ENCODE measurements at regions not wholly inside any gene's neighbourhood (a gene's known extent, or its start where the extent isn't known, plus 50 kb on each side); places are given as distances from the start of the nearest gene placed in this dataset.

DNA sequence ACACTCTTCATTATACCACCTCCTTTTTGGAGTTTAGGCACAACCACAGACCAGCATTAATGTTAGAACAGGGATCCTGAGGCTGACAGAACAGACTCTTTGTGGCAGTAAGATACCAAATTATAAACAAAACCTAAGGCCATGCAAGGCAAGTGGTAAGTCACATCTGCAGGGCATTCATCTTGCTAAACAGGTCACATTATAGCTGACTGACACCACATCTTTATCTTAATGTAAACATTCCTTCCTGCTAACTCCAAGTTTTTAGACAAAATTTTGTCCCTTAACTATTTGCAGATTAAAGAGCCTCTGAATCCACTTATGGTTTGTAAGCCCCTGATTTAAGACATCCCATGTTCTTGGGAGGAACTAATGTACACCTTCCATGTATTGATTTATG, 500.6 kb downstream of the PYDC2 start:
- H3K4me3 ChIP-seq (ENCODE audit: low read length): no peak overlapping the region
- H3K27ac Mint-ChIP-seq: no peak overlapping the region
- H3K36me3 ChIP-seq (ENCODE audit: control insufficient read depth in 2 of 3, insufficient read depth in 3 of 3, low read length in 3 of 3): no peaks in the 10 kb centered on the region
- no peak overlapping the region for H3K4me3 Mint-ChIP-seq
- no peaks in the 10 kb centered on the region for H3K27me3 ChIP-seq (ENCODE audit: control insufficient read depth in 2 of 2, insufficient read depth in 2 of 2, low read length in 2 of 2)
- peaks cover 0 to 6% (median 2%) of the 10 kb centered on the region in 11 donors for H3K9me3 Mint-ChIP-seq
- peaks cover 0 to 1% (median 0%) of the 10 kb centered on the region in 7 donors for H3K4me1 Mint-ChIP-seq
- H3K36me3 Mint-ChIP-seq: no peaks in the 10 kb centered on the region
- H3K9me3 ChIP-seq (ENCODE audit: control insufficient read depth in 2 of 3, low read length in 3 of 3): no peaks in the 10 kb centered on the region
- CTCF ChIA-PET: no interaction called here
- H3K4me1 ChIP-seq (ENCODE audit: control insufficient read depth in 2 of 2, insufficient read depth in 2 of 2, low read length in 2 of 2): no peaks in the 10 kb centered on the region
- ATAC-seq (no peak), DNase-seq (no peak)
- no peak overlapping the region for H3K27ac ChIP-seq (ENCODE audit: low read depth, low read length)
- H3K27me3 Mint-ChIP-seq: no peaks in the 10 kb centered on the region
- intact Hi-C loops (cut with micrococcal nuclease): no loop called here
- POLR2A ChIA-PET: no interaction called here

DNA sequence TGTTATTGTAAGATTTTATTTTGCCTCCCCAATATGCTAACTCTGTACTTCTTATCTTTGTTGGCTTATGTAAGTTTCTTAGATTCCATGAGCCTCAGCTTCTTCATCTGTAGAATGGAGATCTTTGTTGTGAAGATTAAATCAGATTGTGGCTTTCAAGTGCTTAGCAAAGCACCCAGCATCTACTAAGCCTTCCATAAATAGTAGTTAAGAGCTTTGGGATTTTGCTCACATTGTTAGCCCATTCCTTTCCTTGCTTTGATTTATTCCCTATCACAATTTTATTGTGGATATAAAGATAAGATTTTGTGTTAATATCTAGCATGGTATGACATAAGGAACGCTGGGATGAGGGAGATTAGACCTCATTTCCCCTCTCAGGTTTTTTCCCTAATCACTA, 501.4 kb downstream of the PYDC2 start:
- H3K4me1 Mint-ChIP-seq: peaks cover 0 to 1% (median 0%) of the 10 kb centered on the region in 7 donors
- no peaks in the 10 kb centered on the region for H3K4me1 ChIP-seq (ENCODE audit: control insufficient read depth in 2 of 2, insufficient read depth in 2 of 2, low read length in 2 of 2)
- POLR2A ChIA-PET: no interaction called here

DNA sequence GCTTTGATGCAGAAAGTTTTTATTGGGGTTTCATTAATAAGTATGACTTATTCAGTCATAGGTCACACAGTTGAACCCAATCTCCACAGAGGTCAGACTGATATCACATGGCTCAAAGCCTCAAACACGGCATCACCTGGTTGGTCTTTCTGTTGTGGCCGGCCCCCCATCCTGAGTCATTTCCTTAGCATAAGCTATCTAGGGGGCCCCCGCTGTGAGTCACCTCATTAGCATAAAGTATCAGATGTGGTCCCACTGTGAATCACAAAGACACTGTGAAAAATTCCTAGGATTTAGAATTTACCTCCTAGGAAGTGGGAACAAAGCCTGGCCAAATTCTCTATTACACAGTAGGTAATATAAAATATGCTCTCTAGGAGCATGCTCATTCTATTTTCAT, 502.2 kb downstream of the PYDC2 start:
- H3K4me1 ChIP-seq (ENCODE audit: control insufficient read depth in 2 of 2, insufficient read depth in 2 of 2, low read length in 2 of 2): no peaks in the 10 kb centered on the region
- no peak overlapping the region for H3K4me3 ChIP-seq (ENCODE audit: low read length)
- no peaks in the 10 kb centered on the region for H3K9me3 ChIP-seq (ENCODE audit: control insufficient read depth in 2 of 3, low read length in 3 of 3)
- no peaks in the 10 kb centered on the region for H3K36me3 ChIP-seq (ENCODE audit: control insufficient read depth in 2 of 3, insufficient read depth in 3 of 3, low read length in 3 of 3)
- DNase-seq (no peak), ATAC-seq (no peak)
- H3K27me3 ChIP-seq (ENCODE audit: control insufficient read depth in 2 of 2, insufficient read depth in 2 of 2, low read length in 2 of 2): no peaks in the 10 kb centered on the region
- Mint-ChIP-seq H3K27ac (no peak overlapping the region), H3K27me3 (no peaks in the 10 kb centered on the region), H3K36me3 (no peaks in the 10 kb centered on the region), H3K4me3 (no peak overlapping the region), H3K4me1 (peaks cover 0 to 1% (median 0%) of the 10 kb centered on the region in 7 donors), H3K9me3 (peaks cover 0 to 4% (median 0%) of the 10 kb centered on the region in 11 donors)
- intact Hi-C loops (cut with micrococcal nuclease): no loop called here
- POLR2A ChIA-PET: no interaction called here
- no peak overlapping the region for H3K27ac ChIP-seq (ENCODE audit: low read depth, low read length)
- CTCF ChIA-PET: no interaction called here

More for the DNA sequence above, 501.4 kb downstream of the PYDC2 start:
- no peaks in the 10 kb centered on the region for H3K27me3 Mint-ChIP-seq
- no peak overlapping the region for H3K4me3 Mint-ChIP-seq
- Histone ChIP-seq H3K36me3 (ENCODE audit: control insufficient read depth in 2 of 3, insufficient read depth in 3 of 3, low read length in 3 of 3) (no peaks in the 10 kb centered on the region), H3K9me3 (ENCODE audit: control insufficient read depth in 2 of 3, low read length in 3 of 3) (no peaks in the 10 kb centered on the region), H3K27me3 (ENCODE audit: control insufficient read depth in 2 of 2, insufficient read depth in 2 of 2, low read length in 2 of 2) (no peaks in the 10 kb centered on the region), H3K27ac (ENCODE audit: low read depth, low read length) (no peak overlapping the region), H3K4me3 (ENCODE audit: low read length) (no peak overlapping the region)
- DNase-seq (no peak), ATAC-seq (no peak)
- peaks cover 0 to 6% (median 2%) of the 10 kb centered on the region in 11 donors for H3K9me3 Mint-ChIP-seq
- H3K27ac Mint-ChIP-seq: no peak overlapping the region
- H3K36me3 Mint-ChIP-seq: no peaks in the 10 kb centered on the region
- CTCF ChIA-PET: no interaction called here
- intact Hi-C loops (cut with micrococcal nuclease): no loop called here

- DNase-seq (no peak), ATAC-seq (no peak)
- Mint-ChIP-seq H3K27me3 (no peaks in the 10 kb centered on the region), H3K36me3 (no peaks in the 10 kb centered on the region), H3K9me3 (peaks cover 0 to 4% (median 0%) of the 10 kb centered on the region in 11 donors), H3K27ac (no peak overlapping the region), H3K4me1 (peaks cover 0 to 1% (median 0%) of the 10 kb centered on the region in 7 donors), H3K4me3 (no peak overlapping the region)
- CTCF ChIA-PET: no interaction called here
- no peaks in the 10 kb centered on the region for H3K4me1 ChIP-seq (ENCODE audit: control insufficient read depth in 2 of 2, insufficient read depth in 2 of 2, low read length in 2 of 2)
- H3K9me3 ChIP-seq (ENCODE audit: control insufficient read depth in 2 of 3, low read length in 3 of 3): no peaks in the 10 kb centered on the region
- intact Hi-C loops (cut with micrococcal nuclease): no loop called here
- H3K27ac ChIP-seq (ENCODE audit: low read depth, low read length): no peak overlapping the region
- H3K27me3 ChIP-seq (ENCODE audit: control insufficient read depth in 2 of 2, insufficient read depth in 2 of 2, low read length in 2 of 2): no peaks in the 10 kb centered on the region
- H3K4me3 ChIP-seq (ENCODE audit: low read length): no peak overlapping the region
- POLR2A ChIA-PET: no interaction called here
- no peaks in the 10 kb centered on the region for H3K36me3 ChIP-seq (ENCODE audit: control insufficient read depth in 2 of 3, insufficient read depth in 3 of 3, low read length in 3 of 3)
Measured at GRCh38 chr3:191966556-191966955, 505.6 kb downstream of the PYDC2 start.

GRCh38 chr3:191968299-191968698, 507.3 kb downstream of the PYDC2 start:
- no peaks in the 10 kb centered on the region for H3K36me3 Mint-ChIP-seq
- CTCF ChIA-PET: no interaction called here
- ATAC-seq (no peak), DNase-seq (no peak)
- peaks cover 0 to 1% (median 0%) of the 10 kb centered on the region in 7 donors for H3K4me1 Mint-ChIP-seq
- Histone ChIP-seq H3K4me1 (ENCODE audit: control insufficient read depth in 2 of 2, insufficient read depth in 2 of 2, low read length in 2 of 2) (no peaks in the 10 kb centered on the region), H3K9me3 (ENCODE audit: control insufficient read depth in 2 of 3, low read length in 3 of 3) (no peaks in the 10 kb centered on the region), H3K27me3 (ENCODE audit: control insufficient read depth in 2 of 2, insufficient read depth in 2 of 2, low read length in 2 of 2) (no peaks in the 10 kb centered on the region), H3K27ac (ENCODE audit: low read depth, low read length) (no peak overlapping the region), H3K4me3 (ENCODE audit: low read length) (no peak overlapping the region), H3K36me3 (ENCODE audit: control insufficient read depth in 2 of 3, insufficient read depth in 3 of 3, low read length in 3 of 3) (no peaks in the 10 kb centered on the region)
- intact Hi-C loops (cut with micrococcal nuclease): no loop called here
- POLR2A ChIA-PET: no interaction called here
- no peaks in the 10 kb centered on the region for H3K27me3 Mint-ChIP-seq
- no peak overlapping the region for H3K27ac Mint-ChIP-seq
- peaks cover 0 to 4% (median 0%) of the 10 kb centered on the region in 11 donors for H3K9me3 Mint-ChIP-seq
- H3K4me3 Mint-ChIP-seq: no peak overlapping the region

DNA sequence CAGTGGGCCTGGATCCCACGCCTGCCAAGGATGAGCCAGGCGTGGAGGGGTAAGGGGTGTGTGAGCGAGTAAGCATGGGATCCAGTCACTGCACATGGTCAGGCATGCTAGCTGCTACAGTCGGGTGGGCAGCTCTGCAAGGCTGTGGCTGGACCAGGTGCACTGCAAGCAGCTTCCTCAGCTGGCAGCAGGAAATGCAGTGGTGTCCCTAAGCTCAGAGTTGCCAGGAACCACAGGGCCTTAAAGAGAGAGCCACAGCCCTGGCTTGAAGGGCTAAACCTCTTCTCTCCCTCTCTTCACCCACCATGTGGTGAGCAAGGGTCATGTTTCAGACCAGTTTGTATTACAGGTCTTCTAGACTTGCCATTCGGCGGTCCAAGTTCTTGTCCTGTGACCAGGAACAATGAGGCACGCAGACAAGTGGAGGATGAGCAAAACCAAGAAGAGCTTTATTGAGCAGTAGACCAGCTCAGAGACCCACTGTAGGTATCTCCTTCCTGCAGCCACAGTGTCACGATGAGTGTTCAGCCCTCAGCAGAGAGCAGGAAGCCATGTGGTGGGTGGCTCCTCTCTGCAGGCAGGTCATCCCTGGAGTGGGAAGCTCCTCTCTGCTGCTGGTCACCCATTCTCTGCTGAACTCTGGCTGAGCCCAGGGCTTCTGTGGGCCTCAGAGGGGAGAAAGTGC, 511.9 kb downstream of the PYDC2 start:
- no peak overlapping the region for H3K4me3 Mint-ChIP-seq
- ATAC-seq: no peak
- no peak overlapping the region for H3K27ac ChIP-seq (ENCODE audit: low read depth, low read length)

DNA sequence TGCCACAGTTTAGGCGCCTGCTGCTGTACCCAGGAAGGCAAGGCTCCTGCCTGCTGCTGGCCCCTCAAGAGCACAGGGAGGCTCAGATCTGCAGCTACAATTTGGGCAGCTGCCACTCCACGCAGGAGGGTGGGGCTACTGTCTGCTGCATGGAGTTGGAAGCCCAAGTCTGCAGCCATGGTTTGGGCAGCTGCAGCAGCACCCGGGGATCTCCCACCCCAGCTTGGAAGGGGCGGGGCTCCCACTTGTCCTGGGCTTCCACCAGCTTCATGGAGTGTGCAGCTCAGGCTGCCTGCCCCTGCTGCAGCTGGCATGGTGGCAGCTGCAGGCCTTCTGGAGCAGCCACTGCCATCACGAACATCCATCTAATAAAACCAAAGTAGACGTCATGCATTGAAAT, 512.9 kb downstream of the PYDC2 start:
- peaks cover 0 to 16% (median 5%) of the 10 kb centered on the region in 11 donors for H3K9me3 Mint-ChIP-seq
- H3K4me1 Mint-ChIP-seq: no peaks in the 10 kb centered on the region
- ATAC-seq: no peak
- H3K4me3 Mint-ChIP-seq: no peak overlapping the region
- no peaks in the 10 kb centered on the region for H3K27me3 Mint-ChIP-seq
- no peaks in the 10 kb centered on the region for H3K36me3 Mint-ChIP-seq
- intact Hi-C loops (cut with micrococcal nuclease): no loop called here
- H3K27me3 ChIP-seq (ENCODE audit: control insufficient read depth in 2 of 2, insufficient read depth in 2 of 2, low read length in 2 of 2): no peaks in the 10 kb centered on the region
- CTCF ChIA-PET: no interaction called here
- no peak overlapping the region for H3K4me3 ChIP-seq (ENCODE audit: low read length)
- POLR2A ChIA-PET: no interaction called here
- H3K4me1 ChIP-seq (ENCODE audit: control insufficient read depth in 2 of 2, insufficient read depth in 2 of 2, low read length in 2 of 2): no peaks in the 10 kb centered on the region
- no peak overlapping the region for H3K27ac ChIP-seq (ENCODE audit: low read depth, low read length)
- no peak for DNase-seq
- H3K27ac Mint-ChIP-seq: no peak overlapping the region
- H3K9me3 ChIP-seq (ENCODE audit: control insufficient read depth in 2 of 3, low read length in 3 of 3): no peaks in the 10 kb centered on the region
- no peaks in the 10 kb centered on the region for H3K36me3 ChIP-seq (ENCODE audit: control insufficient read depth in 2 of 3, insufficient read depth in 3 of 3, low read length in 3 of 3)

More for the DNA sequence above, 511.9 kb downstream of the PYDC2 start:
- Histone ChIP-seq H3K9me3 (ENCODE audit: control insufficient read depth in 2 of 3, low read length in 3 of 3) (no peaks in the 10 kb centered on the region), H3K4me1 (ENCODE audit: control insufficient read depth in 2 of 2, insufficient read depth in 2 of 2, low read length in 2 of 2) (no peaks in the 10 kb centered on the region), H3K36me3 (ENCODE audit: control insufficient read depth in 2 of 3, insufficient read depth in 3 of 3, low read length in 3 of 3) (no peaks in the 10 kb centered on the region), H3K27me3 (ENCODE audit: control insufficient read depth in 2 of 2, insufficient read depth in 2 of 2, low read length in 2 of 2) (no peaks in the 10 kb centered on the region), H3K4me3 (ENCODE audit: low read length) (no peak overlapping the region)
- ChIA-PET POLR2A (no interaction called here), CTCF (no interaction called here)
- no peaks in the 10 kb centered on the region for H3K27me3 Mint-ChIP-seq
- H3K36me3 Mint-ChIP-seq: no peaks in the 10 kb centered on the region
- H3K27ac Mint-ChIP-seq: no peak overlapping the region
- no peak for DNase-seq
- peaks cover 0 to 12% (median 4%) of the 10 kb centered on the region in 11 donors for H3K9me3 Mint-ChIP-seq
- intact Hi-C loops (cut with micrococcal nuclease): no loop called here
- no peaks in the 10 kb centered on the region for H3K4me1 Mint-ChIP-seq

Data from naive thymus-derived CD4-positive, alpha-beta T cell (primary cell).